H1 (cell line): ENCODE measurements at regions not wholly inside any gene's neighbourhood (a gene's known extent, or its start where the extent isn't known, plus 50 kb on each side); places are given as distances from the start of the nearest gene placed in this dataset.
A peak's percentile ranks its signal among the peaks of the same experiment; 100 is the strongest.

Experiments used
- CTCF ChIA-PET: fragments of 300-600 bp; sonication (Branson Sonifier 250); formaldehyde crosslinking; loops from one replicate; lab custom pipeline; 2021; ENCODE audit not compliant: partially characterized antibody; lab: Charles Lee
- POLR2A ChIA-PET: fragments of 300-600 bp; sonication (Branson Sonifier 250); formaldehyde crosslinking; loops from one replicate; lab custom pipeline; 2021; ENCODE audit warnings: inconsistent platforms; ENCODE audit not compliant: partially characterized antibody; lab: Charles Lee
- DNase-seq, 2 experiments: peaks; one replicate each; pipeline versions ENCODE4 v3.0.0 to v3.0.0-alpha.2; 2010 to 2022; ENCODE audit warnings: low spot score in 2 of 2, low read depth in 1 of 2, mixed read lengths in 1 of 2
- FAIRE-seq: peaks from 2 replicates; lab custom pipeline; 2011; peaks lifted over from hg19 to GRCh38; lab: Jason Lieb, UNC
- H2AFZ ChIP-seq: 2 replicates; pipeline ENCODE4 v1.8.1; 2012; ENCODE audit warnings: low read length, inconsistent platforms
- H2AK5ac ChIP-seq: 2 replicates; pipeline ENCODE4 v1.6.1; 2013; ENCODE audit warnings: low read depth, low read length
- H2BK120ac ChIP-seq: replicated peaks from 2 replicates; pipeline ENCODE3; 2013; ENCODE audit warnings: low read depth, low read length, inconsistent platforms
- H2BK12ac ChIP-seq: 2 replicates; pipeline ENCODE4 v1.6.1; 2013; ENCODE audit warnings: low read depth, low read length
- H2BK15ac ChIP-seq: 2 replicates; pipeline ENCODE4 v1.6.1; 2013; ENCODE audit warnings: low read length
- H2BK20ac ChIP-seq: 2 replicates; pipeline ENCODE4 v1.6.1; 2013; ENCODE audit warnings: low read length
- H2BK5ac ChIP-seq: 2 replicates; pipeline ENCODE4 v1.6.1; 2013; ENCODE audit warnings: low read depth, low read length
- H3K14ac ChIP-seq: 2 replicates; pipeline ENCODE4 v1.6.1; 2013; ENCODE audit warnings: inconsistent platforms; ENCODE audit not compliant: insufficient read length
- H3K18ac ChIP-seq: 2 replicates; pipeline ENCODE4 v1.6.1; 2013; ENCODE audit warnings: low read length; ENCODE audit errors: extremely low read depth
- H3K23ac ChIP-seq: 2 replicates; pipeline ENCODE4 v1.6.1; 2013; ENCODE audit warnings: inconsistent platforms; ENCODE audit not compliant: insufficient read length
- H3K23me2 ChIP-seq: 2 replicates; pipeline ENCODE4 v1.6.1; 2013; ENCODE audit warnings: low read depth, low read length
- H3K27ac ChIP-seq: 2 replicates; pipeline ENCODE4 v1.6.1; 2011; ENCODE audit warnings: low read depth, low read length, inconsistent platforms
- H3K27me3 ChIP-seq, 4 experiments: replicated peaks in 1 of 4; 1 replicate in 1 of 4; 2 replicates in 3 of 4; pipeline versions ENCODE4 v1.6.1 to v1.8.1; 2011 to 2013; ENCODE audit warnings: low read length in 3 of 4, mild to moderate bottlenecking in 3 of 4, inconsistent platforms in 2 of 4, mixed read lengths in 2 of 4, moderate library complexity in 1 of 4; ENCODE audit not compliant: control insufficient read depth in 3 of 4, insufficient read depth in 3 of 4; ENCODE audit errors: extremely low read depth in 1 of 4
- H3K36me3 ChIP-seq, 4 experiments: 2 replicates each; pipeline versions ENCODE4 v1.6.1 to v1.8.1; 2011 to 2013; ENCODE audit warnings: mild to moderate bottlenecking in 4 of 4, low read length in 3 of 4, moderate library complexity in 2 of 4, control low read depth in 1 of 4, inconsistent platforms in 1 of 4; ENCODE audit not compliant: insufficient read depth in 4 of 4, control insufficient read depth in 2 of 4
- H3K4ac ChIP-seq: replicated peaks from 2 replicates; pipeline ENCODE3; 2013; ENCODE audit warnings: low read length, low read depth, mixed read lengths, inconsistent platforms; ENCODE audit not compliant: insufficient read length
- H3K4me1 ChIP-seq, 4 experiments: replicated peaks in 1 of 4; 1 replicate in 1 of 4; 2 replicates in 3 of 4; pipeline versions ENCODE4 v1.6.1 to v1.8.1; 2011 to 2013; ENCODE audit warnings: low read length in 3 of 4, inconsistent platforms in 2 of 4, mixed read lengths in 1 of 4; ENCODE audit not compliant: insufficient read depth in 4 of 4, control insufficient read depth in 3 of 4
- H3K4me2 ChIP-seq, 2 experiments: 2 replicates each; pipeline versions ENCODE4 v1.6.1 to v1.8.1; 2011 to 2013; ENCODE audit warnings: low read depth in 2 of 2, low read length in 2 of 2, control low read depth in 1 of 2, inconsistent platforms in 1 of 2, mild to moderate bottlenecking in 1 of 2; ENCODE audit not compliant: insufficient read depth in 1 of 2
- H3K4me3 ChIP-seq, 4 experiments: fragments of 200-600, 300-600 bp in 1 of 4; sonication (generic), shearing (Covaris generic), sonication (Bioruptor Twin) in 1 of 4; 2 replicates each; pipeline versions ENCODE4 v1.5.1 to v1.8.1; 2011 to 2016; ENCODE audit warnings: low read length in 4 of 4, low read depth in 3 of 4, control low read depth in 2 of 4, inconsistent platforms in 2 of 4, mild to moderate bottlenecking in 2 of 4, mixed read lengths in 1 of 4, moderate library complexity in 1 of 4; ENCODE audit not compliant: insufficient read depth in 2 of 4; ENCODE audit errors: extremely low read depth in 1 of 4
- H3K56ac ChIP-seq: replicated peaks from 2 replicates; pipeline ENCODE3; 2013; ENCODE audit warnings: low read depth, mild to moderate bottlenecking, mixed read lengths, low read length, inconsistent platforms; ENCODE audit not compliant: insufficient read length
- H3K79me1 ChIP-seq: 2 replicates; pipeline ENCODE4 v1.6.1; 2013; ENCODE audit warnings: low read depth, low read length, control low read depth
- H3K79me2 ChIP-seq, 2 experiments: 2 replicates each; pipeline versions ENCODE4 v1.6.1 to v1.8.1; 2012 to 2013; ENCODE audit warnings: low read length in 2 of 2, mild to moderate bottlenecking in 2 of 2, inconsistent platforms in 1 of 2; ENCODE audit not compliant: insufficient read depth in 2 of 2, control insufficient read depth in 1 of 2
- H3K9ac ChIP-seq, 4 experiments: replicated peaks in 1 of 4; 1 replicate in 1 of 4; 2 replicates in 3 of 4; pipeline versions ENCODE4 v1.6.1 to v1.8.1; 2011 to 2013; ENCODE audit warnings: low read depth in 3 of 4, low read length in 3 of 4, control low read depth in 2 of 4, mild to moderate bottlenecking in 2 of 4, moderate library complexity in 2 of 4, inconsistent platforms in 1 of 4; ENCODE audit errors: extremely low read depth in 1 of 4
- H3K9me3 ChIP-seq, 2 experiments: 2 replicates each; pipeline versions ENCODE4 v1.6.1 to v1.8.1; 2012 to 2013; ENCODE audit warnings: mild to moderate bottlenecking in 2 of 2, moderate library complexity in 2 of 2, control low read depth in 1 of 2, inconsistent platforms in 1 of 2, low read depth in 1 of 2, low read length in 1 of 2, mixed read lengths in 1 of 2; ENCODE audit not compliant: insufficient read depth in 2 of 2
- H4K20me1 ChIP-seq, 2 experiments: replicated peaks in 1 of 2; 2 replicates each; pipeline versions ENCODE3 to v1.8.1; 2011 to 2013; ENCODE audit warnings: inconsistent platforms in 2 of 2, low read length in 2 of 2, mild to moderate bottlenecking in 1 of 2; ENCODE audit not compliant: insufficient read depth in 2 of 2, control insufficient read depth in 1 of 2
- H4K5ac ChIP-seq: 2 replicates; pipeline ENCODE4 v1.6.1; 2013; ENCODE audit warnings: low read length, low read depth, mixed read lengths, inconsistent platforms; ENCODE audit not compliant: insufficient read length
- H4K8ac ChIP-seq: 2 replicates; pipeline ENCODE4 v1.8.0; 2013; ENCODE audit warnings: mild to moderate bottlenecking, moderate library complexity, low read length, inconsistent platforms; ENCODE audit not compliant: insufficient read depth; ENCODE audit errors: extremely low read depth
- H4K91ac ChIP-seq: replicated peaks from 2 replicates; pipeline ENCODE3; 2013; ENCODE audit warnings: low read length, mixed read lengths, inconsistent platforms; ENCODE audit not compliant: insufficient read length
- HDAC6 ChIP-seq: IDR thresholded peaks from one replicate; pipeline ENCODE4 v1.7.1; 2012; ENCODE audit warnings: low read depth, mild to moderate bottlenecking, inconsistent platforms, low read length, moderate library complexity
- RFX5 ChIP-seq: IDR thresholded peaks from 2 replicates; pipeline ENCODE4 v1.6.1; 2011; ENCODE audit warnings: low read depth, low read length, improper control_type of control experiment, borderline replicate concordance
- WGBS, 2 experiments: shearing (Covaris generic) in 1 of 2; methylation state at CpG; one replicate each; pipeline versions ENCODE4 v1.1.6 to v1.1.7; 2013 to 2015; ENCODE audit warnings: low lambda C conversion rate in 2 of 2, mixed read lengths in 2 of 2, inconsistent platforms in 1 of 2, low coverage in 1 of 2, missing lambda C conversion rate in 1 of 2; ENCODE audit not compliant: insufficient replicate concordance in 2 of 2, insufficient coverage in 1 of 2, insufficient read length in 1 of 2; ENCODE audit errors: extremely low coverage in 1 of 2, missing lambda C conversion rate in 1 of 2; 5-methylcytosine and 5-hydroxymethylcytosine counted together

DNA sequence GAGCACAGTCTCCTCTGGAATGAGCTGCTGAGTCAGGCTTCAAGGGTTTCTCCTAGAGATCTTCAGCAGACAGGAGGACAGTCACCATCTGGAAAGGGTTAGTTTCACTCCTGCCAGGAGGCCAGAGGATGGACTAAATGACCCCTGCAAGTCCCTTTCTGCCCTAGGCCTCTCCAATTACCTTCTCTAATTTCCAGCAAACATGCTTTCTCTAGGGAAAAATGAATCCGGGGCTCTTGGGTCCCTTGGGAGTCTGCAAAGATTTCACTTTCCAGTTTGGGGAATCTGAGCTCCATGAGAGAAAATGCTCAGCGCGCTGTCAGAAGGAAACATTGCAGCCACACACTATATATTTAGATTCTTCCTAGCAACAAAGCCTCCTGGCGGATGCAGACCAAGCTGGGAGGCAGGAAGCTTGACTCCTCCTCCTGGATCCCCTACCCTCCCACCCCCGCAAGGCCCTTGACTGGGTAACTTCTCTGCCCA lies 184.4 kb upstream of the CCND2 start:
- no peak for FAIRE-seq

More for the DNA sequence above, 184.4 kb upstream of the CCND2 start:
- no peak overlapping the region for H2BK20ac ChIP-seq
- no peak for TF ChIP-seq HDAC6
- TF ChIP-seq RFX5: peak; percentile 45; the same call in 1 of the 2 replicates
- H2BK120ac ChIP-seq: no peak overlapping the region
- H3K36me3 ChIP-seq: no peaks in the 10 kb centered on the region
- no peaks in the 10 kb centered on the region for H3K79me1 ChIP-seq
- WGBS, 2 experiments: 91% methylated on average over 5 of the region's 5 CpGs; no CpG with 5 or more reads in 1 of the 2 experiments
- H3K27me3 ChIP-seq: no peaks in the 10 kb centered on the region
- H3K4me3 ChIP-seq: no peak overlapping the region
- H3K9ac ChIP-seq: no peak overlapping the region
- H4K5ac ChIP-seq: no peak overlapping the region
- H3K23me2 ChIP-seq: no peaks in the 10 kb centered on the region
- H2BK12ac ChIP-seq: no peak overlapping the region
- H3K9me3 ChIP-seq: no peaks in the 10 kb centered on the region
- no peaks in the 10 kb centered on the region for H4K20me1 ChIP-seq
- no peak overlapping the region for H4K91ac ChIP-seq
- H3K56ac ChIP-seq: no peak overlapping the region
- no peak overlapping the region for H3K23ac ChIP-seq
- no peak overlapping the region for H2AK5ac ChIP-seq
- H2BK5ac ChIP-seq: no peak overlapping the region
- H2AFZ ChIP-seq: peak overlapping the region; percentile 71; the same call in 1 of the 2 replicates
- no peak overlapping the region for H3K4me2 ChIP-seq
- H3K4ac ChIP-seq: no peak overlapping the region
- H3K18ac ChIP-seq: no peak overlapping the region
- no peaks in the 10 kb centered on the region for H3K79me2 ChIP-seq
- no peak overlapping the region for H3K27ac ChIP-seq
- H2BK15ac ChIP-seq: no peak overlapping the region
- H4K8ac ChIP-seq: no peak overlapping the region
- no peak for DNase-seq
- no peak overlapping the region for H3K14ac ChIP-seq
- H3K4me1 ChIP-seq: peaks cover 0 to 2% (median 0%) of the 10 kb centered on the region in 4 experiments; a peak in 1 of 7 replicates
- CTCF ChIA-PET: interaction anchor here (1.0 to 1.7 kb wide), 8 partner anchors 10 to 958 kb away, joined by 3 to 7 read pairs (median 4); no protein-coding TSS in a partner anchor
- POLR2A ChIA-PET: interaction anchor here (1.0 to 1.2 kb wide), 2 partner anchors 40 to 188 kb away, joined by 3 to 4 read pairs; no protein-coding TSS in a partner anchor
